B cell (primary cell): ENCODE measurements at regions not wholly inside any gene's neighbourhood (a gene's known extent, or its start where the extent isn't known, plus 50 kb on each side); places are given as distances from the start of the nearest gene placed in this dataset.

Experiments used
- ATAC-seq: fragments of 200-7000 bp; cut with Tn5 transposase; one replicate; pipeline ENCODE4 v1.10.0; 2021; ENCODE audit warnings: low read depth, mild to moderate bottlenecking, moderate number of reproducible peaks, moderate library complexity
- CTCF ChIA-PET: fragments of 350-600 bp; sonication (Branson Sonifier 250); formaldehyde crosslinking; loops from one replicate; lab custom pipeline; 2021; ENCODE audit warnings: antibody characterized with exemption, inconsistent platforms; lab: Charles Lee
- POLR2A ChIA-PET: fragments of 350-600 bp; sonication (Branson Sonifier 250); formaldehyde crosslinking; loops from one replicate; lab custom pipeline; 2021; ENCODE audit warnings: antibody characterized with exemption; lab: Charles Lee
- DNase-seq: peaks from one replicate; pipeline ENCODE4 v3.0.0; 2013
- H2AFZ ChIP-seq: 2 replicates; pipeline ENCODE4 v1.6.1; 2012; ENCODE audit warnings: mild to moderate bottlenecking, low read depth, low read length; ENCODE audit not compliant: insufficient read depth, poor library complexity, severe bottlenecking
- H3K27ac ChIP-seq, 2 donors: 1 replicate in 1 of 2; 2 replicates in 1 of 2; pipeline ENCODE4 v1.5.1; 2012 to 2013; ENCODE audit warnings: low read length in 2 of 2, mild to moderate bottlenecking in 2 of 2, moderate library complexity in 1 of 2
- H3K27me3 ChIP-seq, 4 experiments: fragments of 200-600 bp in 1 of 4; sonication (generic) in 1 of 4; replicated peaks in 1 of 4; 1 replicate in 2 of 4; 2 replicates in 2 of 4; pipeline versions ENCODE4 v1.6.1 to v1.7.0; 2013 to 2016; ENCODE audit warnings: low read length in 3 of 4, mild to moderate bottlenecking in 2 of 4, mixed read lengths in 1 of 4, moderate library complexity in 1 of 4; ENCODE audit not compliant: insufficient read depth in 4 of 4, control insufficient read depth in 3 of 4; ENCODE audit errors: control extremely low read depth in 1 of 4
- H3K36me3 ChIP-seq, 2 experiments: replicated peaks in 1 of 2; 1 replicate in 1 of 2; 2 replicates in 1 of 2; pipeline versions ENCODE4 v1.6.1 to v1.7.1; 2013; ENCODE audit warnings: low read length in 1 of 2; ENCODE audit not compliant: insufficient read depth in 2 of 2, control insufficient read depth in 1 of 2; ENCODE audit errors: control extremely low read depth in 1 of 2, extremely low read depth in 1 of 2
- H3K4me1 ChIP-seq, 2 donors: fragments of 200-600 bp in 1 of 2; sonication (generic) in 1 of 2; 1 replicate in 1 of 2; 2 replicates in 1 of 2; pipeline versions ENCODE4 v1.5.1 to v1.6.1; 2013 to 2017; ENCODE audit warnings: low read length in 2 of 2; ENCODE audit not compliant: control insufficient read depth in 2 of 2, insufficient read depth in 2 of 2
- H3K4me2 ChIP-seq: replicated peaks from 2 replicates; pipeline ENCODE3; 2012; ENCODE audit warnings: mild to moderate bottlenecking, low read depth, low read length; ENCODE audit not compliant: poor library complexity, severe bottlenecking
- H3K4me3 ChIP-seq, 5 experiments: fragments of 200-600 bp in 1 of 5; sonication (generic) in 1 of 5; 1 replicate in 3 of 5; 2 replicates in 2 of 5; pipeline versions ENCODE4 v1.5.1 to v1.7.0; 2011 to 2016; ENCODE audit warnings: low read length in 4 of 5, mild to moderate bottlenecking in 4 of 5, low read depth in 2 of 5, control low read depth in 1 of 5, moderate library complexity in 1 of 5; ENCODE audit not compliant: insufficient read depth in 1 of 5; ENCODE audit errors: control extremely low read depth in 1 of 5, extremely low read depth in 1 of 5
- H3K79me2 ChIP-seq: fragments of 200-600 bp; sonication (generic); one replicate; pipeline ENCODE4 v1.6.0; 2016; ENCODE audit warnings: low read length; ENCODE audit not compliant: control insufficient read depth, insufficient read depth
- H3K9ac ChIP-seq: fragments of 200-600 bp; sonication (generic); 2 replicates; pipeline ENCODE4 v1.6.1; 2017; ENCODE audit warnings: mild to moderate bottlenecking, low read length, moderate library complexity
- H3K9me3 ChIP-seq, 3 donors: one replicate each; pipeline versions ENCODE4 v1.6.1 to v1.7.1; 2013; ENCODE audit warnings: low read length in 2 of 3; ENCODE audit not compliant: control insufficient read depth in 2 of 3, insufficient read depth in 1 of 3; ENCODE audit errors: control extremely low read depth in 1 of 3
- H4K20me1 ChIP-seq: 2 replicates; pipeline ENCODE4 v1.6.0; 2012; ENCODE audit warnings: mild to moderate bottlenecking, low read length; ENCODE audit not compliant: insufficient read depth, control insufficient read depth, poor library complexity, severe bottlenecking
- H3K27ac Mint-ChIP-seq: one replicate; pipeline ENCODE4 v1.8.0; 2021; ENCODE audit warnings: mixed read lengths
- H3K27me3 Mint-ChIP-seq: one replicate; pipeline ENCODE4 v1.8.0; 2021; ENCODE audit warnings: mixed read lengths
- H3K4me1 Mint-ChIP-seq: one replicate; pipeline ENCODE4 v1.8.0; 2021; ENCODE audit warnings: mixed read lengths
- H3K4me3 Mint-ChIP-seq: one replicate; pipeline ENCODE4 v1.8.0; 2021; ENCODE audit warnings: mixed read lengths
- H3K9me3 Mint-ChIP-seq: one replicate; pipeline ENCODE4 v1.8.0; 2022; ENCODE audit warnings: mixed read lengths; ENCODE audit not compliant: insufficient read depth
- EZH2 ChIP-seq: IDR thresholded peaks from 2 replicates; pipeline ENCODE4 v1.6.1; 2012; ENCODE audit warnings: borderline replicate concordance, low read depth, mild to moderate bottlenecking, moderate library complexity, low read length; ENCODE audit not compliant: insufficient read depth, poor library complexity, severe bottlenecking
- WGBS: methylation state at CpG from one replicate; pipeline ENCODE4 v1.1.5; 2013; ENCODE audit warnings: missing lambda C conversion rate; ENCODE audit not compliant: insufficient coverage; 5-methylcytosine and 5-hydroxymethylcytosine counted together
- intact Hi-C: fragments of 100-400 bp; cut with micrococcal nuclease; formaldehyde crosslinking; loops from one replicate; pipeline ENCODE4 v1.10.0; 2022
- TF ChIP-seq, protein P1 (sequence below): fragments of 200-600 bp; IDR thresholded peaks from one replicate; pipeline ENCODE4 v1.8.0; 2022; ENCODE audit warnings: antibody characterized with exemption, mild to moderate bottlenecking

DNA sequence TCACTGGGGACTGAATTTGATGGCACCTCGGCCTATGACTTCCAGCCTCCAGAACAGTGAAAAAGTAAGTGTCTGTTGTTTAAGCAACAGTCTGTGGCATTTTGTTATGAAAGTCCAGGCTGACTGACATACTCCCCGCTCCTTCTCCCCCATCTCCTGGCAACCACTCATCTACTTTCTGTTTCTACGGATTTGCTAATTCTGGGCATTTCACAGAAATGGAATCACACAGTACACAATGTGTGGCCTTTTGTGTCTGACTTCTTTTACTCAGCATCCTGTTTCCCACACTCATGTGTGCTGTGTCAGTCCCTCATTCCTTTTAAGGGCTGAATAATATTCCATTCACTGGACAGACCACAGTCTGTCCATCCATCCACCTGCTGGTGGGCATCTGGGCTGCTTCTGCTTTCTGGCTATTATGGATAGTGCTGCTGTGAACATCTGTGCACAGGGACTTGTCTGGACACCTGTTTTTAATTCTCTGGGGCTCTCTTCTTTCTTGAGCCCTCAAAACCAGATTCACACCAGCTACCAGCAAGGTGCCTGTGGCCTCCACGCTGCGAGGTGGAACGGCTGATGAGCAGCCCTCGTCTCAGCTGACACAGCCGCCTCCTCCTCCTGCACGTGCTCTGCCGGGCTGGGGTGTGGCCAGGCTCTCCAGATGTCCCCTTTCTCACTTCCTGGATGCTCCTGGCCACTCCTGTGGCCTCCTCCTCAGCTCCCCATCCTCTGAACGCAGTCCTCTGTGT, 333.1 kb downstream of the CTTN start:
- WGBS: 89% methylated on average over 10 of the region's 11 CpGs
- no peaks in the 10 kb centered on the region for H3K79me2 ChIP-seq
- ATAC-seq (no peak), DNase-seq (no peak)
- Mint-ChIP-seq H3K9me3 (no peaks in the 10 kb centered on the region), H3K4me3 (no peak overlapping the region), H3K4me1 (no peaks in the 10 kb centered on the region), H3K27me3 (no peaks in the 10 kb centered on the region), H3K27ac (no peak overlapping the region)
- TF ChIP-seq, protein P1, sequence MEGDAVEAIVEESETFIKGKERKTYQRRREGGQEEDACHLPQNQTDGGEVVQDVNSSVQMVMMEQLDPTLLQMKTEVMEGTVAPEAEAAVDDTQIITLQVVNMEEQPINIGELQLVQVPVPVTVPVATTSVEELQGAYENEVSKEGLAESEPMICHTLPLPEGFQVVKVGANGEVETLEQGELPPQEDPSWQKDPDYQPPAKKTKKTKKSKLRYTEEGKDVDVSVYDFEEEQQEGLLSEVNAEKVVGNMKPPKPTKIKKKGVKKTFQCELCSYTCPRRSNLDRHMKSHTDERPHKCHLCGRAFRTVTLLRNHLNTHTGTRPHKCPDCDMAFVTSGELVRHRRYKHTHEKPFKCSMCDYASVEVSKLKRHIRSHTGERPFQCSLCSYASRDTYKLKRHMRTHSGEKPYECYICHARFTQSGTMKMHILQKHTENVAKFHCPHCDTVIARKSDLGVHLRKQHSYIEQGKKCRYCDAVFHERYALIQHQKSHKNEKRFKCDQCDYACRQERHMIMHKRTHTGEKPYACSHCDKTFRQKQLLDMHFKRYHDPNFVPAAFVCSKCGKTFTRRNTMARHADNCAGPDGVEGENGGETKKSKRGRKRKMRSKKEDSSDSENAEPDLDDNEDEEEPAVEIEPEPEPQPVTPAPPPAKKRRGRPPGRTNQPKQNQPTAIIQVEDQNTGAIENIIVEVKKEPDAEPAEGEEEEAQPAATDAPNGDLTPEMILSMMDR: no peak
- TF ChIP-seq EZH2: no peak
- H4K20me1 ChIP-seq: no peaks in the 10 kb centered on the region
- no peaks in the 10 kb centered on the region for H3K36me3 ChIP-seq
- ChIA-PET CTCF (no interaction called here), POLR2A (no interaction called here)
- no peak overlapping the region for H2AFZ ChIP-seq
- no peak overlapping the region for H3K9ac ChIP-seq
- peaks cover 0 to 10% (median 0%) of the 10 kb centered on the region in 3 donors for H3K9me3 ChIP-seq
- H3K4me3 ChIP-seq: no peak overlapping the region
- intact Hi-C loops: no loop called here
- H3K4me1 ChIP-seq: no peaks in the 10 kb centered on the region
- no peak overlapping the region for H3K27ac ChIP-seq
- H3K27me3 ChIP-seq: no peaks in the 10 kb centered on the region
- no peak overlapping the region for H3K4me2 ChIP-seq

DNA sequence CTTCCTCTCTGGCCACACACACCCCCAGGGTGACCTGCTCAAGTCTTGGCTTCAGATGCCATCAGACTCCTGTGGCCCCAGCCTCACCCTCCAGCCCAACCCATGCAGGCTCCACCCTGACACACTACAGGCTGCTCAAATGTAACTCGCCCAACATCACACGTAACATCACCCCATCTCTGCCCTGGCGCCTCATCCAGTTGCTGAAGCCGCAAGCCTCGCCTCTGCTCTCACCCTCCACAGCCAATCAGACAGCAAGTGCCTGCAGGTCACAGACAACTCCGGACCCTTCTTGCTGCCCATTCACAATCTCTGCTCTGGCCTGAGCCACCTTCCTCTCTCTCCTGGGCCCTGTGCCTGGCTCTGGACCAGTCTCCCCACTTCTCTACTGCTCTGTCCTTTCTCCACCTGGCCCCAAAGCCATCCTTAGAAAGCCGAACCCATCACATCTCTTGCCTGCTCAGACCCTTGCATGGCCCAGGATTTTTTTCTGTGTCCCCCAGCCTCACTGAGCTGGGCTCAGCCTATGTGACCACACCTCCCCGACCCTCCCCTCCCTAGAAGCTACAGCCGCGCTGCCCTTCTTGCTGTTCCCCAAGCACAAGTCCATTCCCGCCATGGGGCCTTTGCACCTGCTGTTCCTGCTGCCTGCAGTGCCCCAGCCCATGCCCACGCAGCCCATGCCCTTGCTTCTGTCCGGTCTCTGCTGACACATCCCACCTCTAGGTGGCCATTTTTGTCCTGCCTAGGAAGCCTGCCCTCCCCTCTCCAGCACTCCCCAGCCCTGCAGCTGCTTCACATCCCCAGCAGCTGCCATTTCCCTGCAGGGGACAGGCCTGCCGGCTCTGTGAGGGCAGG, 333.9 kb downstream of the CTTN start:
- H3K79me2 ChIP-seq: no peaks in the 10 kb centered on the region
- no peak overlapping the region for H3K4me2 ChIP-seq
- intact Hi-C loops: no loop called here
- WGBS: 93% methylated on average over 14 of the region's 14 CpGs
- CTCF ChIA-PET: no interaction called here
- Mint-ChIP-seq H3K4me1 (no peaks in the 10 kb centered on the region), H3K4me3 (no peak overlapping the region), H3K27ac (no peak overlapping the region), H3K9me3 (no peaks in the 10 kb centered on the region), H3K27me3 (peaks cover under 1% of the 10 kb centered on the region)
- no peak overlapping the region for H3K9ac ChIP-seq
- peaks cover 0 to 10% (median 0%) of the 10 kb centered on the region in 3 donors for H3K9me3 ChIP-seq
- H3K36me3 ChIP-seq: no peaks in the 10 kb centered on the region
- H3K4me1 ChIP-seq: no peaks in the 10 kb centered on the region
- POLR2A ChIA-PET: no interaction called here
- no peaks in the 10 kb centered on the region for H3K27me3 ChIP-seq
- ATAC-seq: no peak
- no peak overlapping the region for H3K4me3 ChIP-seq
- TF ChIP-seq, protein P1: no peak
- TF ChIP-seq EZH2: no peak
- no peaks in the 10 kb centered on the region for H4K20me1 ChIP-seq
- no peak for DNase-seq
- H3K27ac ChIP-seq: no peak overlapping the region
- H2AFZ ChIP-seq: no peak overlapping the region
